T-helper 22 cell (primary cell): ENCODE measurements at regions not wholly inside any gene's neighbourhood (a gene's known extent, or its start where the extent isn't known, plus 50 kb on each side); places are given as distances from the start of the nearest gene placed in this dataset.
"Not testable (repeated sequence)": the region's sequence is repeated elsewhere in the genome, so short reads cannot be mapped to it uniquely, and the experiment has no call there.

Experiments used
- DNase-seq: peaks from one replicate; pipeline ENCODE4 v3.0.0-alpha.2; 2020; ENCODE audit warnings: low read depth

GRCh38 chr15:59783774-59784520 lies 94.8 kb upstream of the BNIP2 start:
- DNase-seq, result not testable (repeated sequence)

DNA sequence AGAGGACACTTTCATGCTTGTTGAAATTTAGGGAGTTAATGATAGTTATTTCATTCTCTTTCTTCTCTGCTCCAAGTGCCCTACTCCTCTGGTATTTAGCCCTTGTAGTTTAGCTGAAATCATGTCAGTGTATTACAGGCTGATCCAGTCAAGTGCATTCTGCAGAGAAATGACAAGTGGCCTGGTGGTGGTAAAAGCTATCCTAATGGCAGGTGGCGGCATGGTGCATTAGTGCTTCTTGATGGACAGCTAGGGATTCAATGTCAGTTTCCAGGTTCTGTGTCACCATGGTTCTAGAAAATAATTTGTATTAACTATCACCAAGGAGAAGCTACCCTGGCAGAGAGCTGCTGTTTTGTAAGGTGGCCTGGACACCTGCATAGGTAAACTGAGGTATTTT lies 90.0 kb upstream of the BNIP2 start:
- DNase-seq, result no peak

DNA sequence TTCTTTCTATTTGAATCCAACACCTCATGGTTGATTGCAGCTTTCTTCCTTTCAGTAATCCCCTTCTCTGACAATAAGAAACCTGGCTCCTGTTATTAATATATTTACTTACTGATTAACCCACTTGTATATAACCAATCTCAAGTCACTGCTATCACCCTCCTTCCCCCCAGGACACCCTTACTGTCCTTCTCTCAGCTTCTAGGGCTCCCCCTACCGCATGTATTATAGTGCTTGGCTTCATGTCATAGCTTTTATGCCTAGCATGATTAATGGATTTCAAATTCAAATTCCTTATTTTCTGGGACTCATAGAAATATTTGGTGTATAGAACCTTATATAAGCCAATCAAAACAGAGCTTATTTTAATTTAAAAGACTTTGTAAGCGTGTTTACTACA lies 75.7 kb upstream of the BNIP2 start:
- no peak for DNase-seq

- DNase-seq, result no peak
Measured at GRCh38 chr15:59762558-59762957, 73.4 kb upstream of the BNIP2 start.

DNA sequence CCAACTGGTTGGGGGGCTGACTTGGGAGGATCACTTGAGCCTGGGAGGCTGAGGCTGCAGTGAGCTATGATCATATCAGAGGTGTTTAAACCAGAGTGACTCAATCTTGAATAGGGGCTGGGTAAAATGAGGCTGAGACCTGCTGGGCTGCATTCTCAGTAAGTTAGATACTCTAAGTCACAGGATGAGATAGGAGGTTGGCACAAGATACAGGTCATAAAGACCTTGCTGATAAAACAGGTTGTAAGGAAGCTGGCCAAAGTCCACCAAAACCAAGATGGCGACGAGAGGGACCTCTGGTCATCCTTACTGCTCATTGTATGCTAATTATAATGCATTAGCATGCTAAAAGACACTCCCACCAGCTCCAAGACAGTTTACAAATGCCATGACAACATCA lies 71.1 kb upstream of the BNIP2 start:
- DNase-seq, result not testable (repeated sequence)

- no peak for DNase-seq
Measured at GRCh38 chr15:59751552-59752413, 62.7 kb upstream of the BNIP2 start.

GRCh38 chr15:59746777-59747176 lies 57.7 kb upstream of the BNIP2 start:
- DNase-seq, result no peak

- no peak for DNase-seq
Measured at GRCh38 chr15:59741274-59741906, 52.3 kb upstream of the BNIP2 start.

- no peak for DNase-seq
Measured at GRCh38 chr15:59739557-59740186, 50.6 kb upstream of the BNIP2 start.
